HK-2 (cell line): ENCODE measurements at regions not wholly inside any gene's neighbourhood (a gene's known extent, or its start where the extent isn't known, plus 50 kb on each side); places are given as distances from the start of the nearest gene placed in this dataset.
"Not testable (repeated sequence)": the region's sequence is repeated elsewhere in the genome, so short reads cannot be mapped to it uniquely, and the experiment has no call there.

Experiments
- DNase-seq: peaks from one replicate; pipeline ENCODE4 v3.0.0-alpha.2; 2018; ENCODE audit not compliant: unreplicated experiment

DNA sequence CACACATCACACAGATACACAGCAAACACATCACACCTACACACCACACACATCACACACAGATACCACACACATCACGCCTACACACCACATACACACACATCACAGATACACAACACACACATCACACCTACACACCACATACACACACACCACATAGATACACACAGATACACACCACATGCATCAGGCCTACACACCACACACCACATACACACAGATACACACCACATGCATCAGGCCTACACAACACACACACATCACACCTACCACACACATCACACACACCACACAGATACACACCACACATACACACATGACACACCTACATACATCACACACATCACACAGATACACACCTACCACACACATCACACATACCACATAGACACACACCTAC, 158.8 kb downstream of the NDUFA10 start:
- no peak for DNase-seq

DNA sequence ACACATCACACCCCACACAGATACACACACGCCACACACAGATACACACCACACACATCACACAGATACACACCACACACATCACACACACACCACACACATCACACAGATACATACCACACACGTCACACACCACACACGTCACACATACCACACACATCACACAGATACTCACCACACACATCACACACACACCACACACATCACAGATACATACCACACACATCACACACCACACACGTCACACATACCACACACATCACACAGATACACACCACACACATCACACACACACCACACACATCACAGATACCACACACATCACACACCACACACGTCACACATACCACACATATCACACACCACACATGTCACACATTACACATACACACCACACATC, 159.3 kb downstream of the NDUFA10 start:
- not testable (repeated sequence) for DNase-seq

DNA sequence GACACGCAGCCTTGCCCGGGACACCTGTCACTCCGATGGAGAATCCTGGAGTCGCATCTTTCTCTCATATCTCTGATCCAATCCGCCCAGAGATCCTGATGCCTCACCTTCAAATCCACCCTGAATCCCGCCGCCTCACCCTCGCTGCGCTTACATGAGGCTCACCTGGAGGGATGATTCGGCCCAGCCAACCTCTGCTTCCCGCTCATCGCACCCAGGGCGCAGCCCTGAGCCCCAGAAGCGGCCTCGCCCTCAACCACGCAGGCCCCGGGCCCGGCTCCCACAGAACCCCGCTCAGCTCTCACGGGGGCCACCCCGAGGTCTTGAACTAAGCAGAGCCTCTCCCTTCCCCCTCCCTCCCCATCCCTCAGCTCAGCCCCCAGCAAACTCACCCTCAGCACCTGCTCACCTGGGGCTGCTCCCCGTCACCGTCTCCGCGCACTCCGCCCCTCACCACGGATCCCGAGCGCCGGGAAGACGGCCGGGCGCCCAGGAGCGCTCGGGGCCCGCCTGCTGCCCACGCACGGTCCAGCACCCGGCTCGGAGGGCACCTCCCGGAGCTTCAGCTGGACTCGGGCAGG, 160.0 kb downstream of the NDUFA10 start:
- DNase-seq, result no peak

DNA sequence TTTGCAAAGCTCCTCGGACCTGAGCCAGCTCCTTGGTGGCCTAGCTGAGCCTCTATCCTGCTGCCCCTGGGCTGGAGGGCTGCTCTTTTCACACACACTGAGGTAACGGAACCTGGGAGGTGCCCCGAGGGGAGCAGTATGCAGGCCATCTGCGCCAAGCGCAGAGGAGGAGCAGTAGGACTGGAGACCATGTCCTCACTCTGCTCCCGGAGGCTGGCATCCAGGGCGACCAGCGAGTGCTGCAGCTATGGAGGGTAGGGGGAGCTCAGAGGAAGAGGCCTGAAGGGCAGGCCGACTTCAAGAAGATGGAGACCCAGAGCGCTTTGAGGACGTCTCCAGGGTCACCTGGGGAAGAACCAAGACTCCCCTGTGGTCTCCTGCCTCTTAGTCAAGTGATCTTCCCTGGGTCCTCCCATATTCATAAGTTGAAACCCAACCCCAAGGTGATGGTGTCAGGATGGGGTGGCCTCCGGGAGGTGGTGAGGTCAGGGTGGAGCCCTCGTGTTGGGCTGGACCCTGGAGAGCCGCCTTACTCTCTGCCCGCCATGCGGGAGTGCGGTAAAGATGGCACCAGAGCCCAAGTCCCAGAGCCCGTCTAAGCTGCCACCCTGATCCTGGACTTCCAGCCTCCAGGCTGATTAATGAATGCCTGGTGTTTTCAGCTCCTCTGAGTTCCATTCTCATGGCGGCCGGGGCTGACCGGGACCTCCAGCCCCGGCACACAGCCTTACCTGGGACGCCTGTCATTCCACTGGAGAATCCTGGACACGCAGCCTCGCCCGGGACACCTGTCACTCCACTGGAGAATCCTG, 160.7 kb downstream of the NDUFA10 start:
- no peak for DNase-seq

DNA sequence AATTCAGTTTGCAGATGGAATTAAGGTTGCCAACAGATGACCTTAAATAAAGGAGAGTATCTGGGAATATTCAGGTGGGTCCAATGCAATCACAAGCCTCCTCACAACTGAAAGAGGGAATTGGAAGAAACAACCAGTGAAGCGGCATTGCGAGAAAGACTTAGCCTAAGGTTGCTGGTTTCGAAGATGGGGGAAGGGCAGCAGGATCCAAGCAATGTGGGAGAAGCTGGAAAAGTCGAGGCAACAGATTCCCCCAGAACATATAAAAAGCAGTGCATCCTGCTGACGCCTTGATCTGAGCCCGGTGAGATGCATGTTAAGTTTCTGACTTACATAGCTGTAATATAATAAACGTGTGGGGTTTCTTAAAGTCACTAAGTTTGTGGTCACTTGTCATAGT, 162.5 kb downstream of the NDUFA10 start:
- DNase-seq, result no peak

DNA sequence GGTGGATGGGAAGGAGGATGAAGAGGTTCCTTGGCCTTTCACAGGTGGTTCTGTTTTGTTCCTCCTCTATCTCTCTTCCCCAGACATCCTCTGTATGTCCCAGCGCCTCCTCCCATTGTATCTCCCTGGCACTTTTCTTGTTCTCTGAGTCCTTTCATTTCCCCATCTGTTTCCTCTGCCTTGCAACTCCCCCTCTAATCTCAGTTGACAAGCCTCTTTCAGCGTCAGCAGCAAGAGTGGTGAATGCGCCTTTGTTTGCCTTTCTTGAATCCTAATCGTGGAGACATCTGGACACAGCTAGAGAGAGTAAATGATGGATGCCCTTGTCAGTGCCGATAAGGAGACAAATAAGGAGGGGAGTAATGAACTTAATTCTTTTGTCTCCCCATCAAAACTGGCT, 167.0 kb downstream of the NDUFA10 start:
- no peak for DNase-seq

DNA sequence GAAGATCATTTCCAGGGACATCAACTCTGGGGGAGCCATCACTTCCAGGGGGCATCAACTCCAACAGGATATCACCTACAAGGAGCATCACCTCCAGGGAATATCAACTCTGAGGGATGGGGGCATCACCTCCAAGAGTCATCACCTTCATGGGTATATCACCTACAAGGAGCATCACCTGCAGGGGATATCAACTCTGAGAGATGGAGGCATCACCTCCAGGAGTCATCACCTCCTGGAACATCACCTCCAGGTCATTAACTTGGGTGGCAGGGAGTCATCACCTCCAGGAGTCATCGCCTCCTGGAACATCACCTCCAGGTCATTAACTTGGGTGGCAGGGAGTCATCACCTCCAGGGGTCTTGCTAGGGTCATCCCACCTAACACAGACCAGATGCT, 167.6 kb downstream of the NDUFA10 start:
- no peak for DNase-seq

DNA sequence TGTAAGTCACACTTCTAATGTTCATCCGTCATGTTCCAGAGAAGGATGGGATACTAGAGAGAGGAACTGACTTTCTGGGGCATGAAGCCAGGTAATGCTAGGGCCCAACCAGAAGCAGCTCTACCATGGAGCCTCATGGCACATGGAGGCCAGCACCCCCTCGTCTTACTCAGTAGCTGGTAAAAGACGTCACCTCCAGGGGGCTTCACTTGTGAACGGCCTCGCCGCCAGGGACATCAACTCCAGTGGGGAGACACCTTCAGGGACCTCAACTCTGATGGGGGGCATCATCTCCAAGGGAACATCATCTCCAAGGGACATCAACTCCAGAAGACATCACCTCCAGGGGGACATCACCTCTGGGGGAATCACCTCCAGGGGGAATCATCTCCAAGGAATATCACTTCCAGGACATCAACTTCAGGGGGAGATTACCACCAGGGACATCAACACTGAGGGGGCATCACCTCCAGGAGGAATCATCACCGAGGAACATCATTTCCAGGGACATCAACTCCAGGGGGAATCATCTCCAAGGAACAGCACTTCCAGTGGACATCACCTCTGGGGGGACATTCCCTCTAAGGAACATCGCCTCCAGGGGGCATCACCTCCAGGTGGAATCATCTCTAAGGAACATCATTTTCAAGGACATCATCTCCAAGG, 168.4 kb downstream of the NDUFA10 start:
- DNase-seq, result no peak

DNA sequence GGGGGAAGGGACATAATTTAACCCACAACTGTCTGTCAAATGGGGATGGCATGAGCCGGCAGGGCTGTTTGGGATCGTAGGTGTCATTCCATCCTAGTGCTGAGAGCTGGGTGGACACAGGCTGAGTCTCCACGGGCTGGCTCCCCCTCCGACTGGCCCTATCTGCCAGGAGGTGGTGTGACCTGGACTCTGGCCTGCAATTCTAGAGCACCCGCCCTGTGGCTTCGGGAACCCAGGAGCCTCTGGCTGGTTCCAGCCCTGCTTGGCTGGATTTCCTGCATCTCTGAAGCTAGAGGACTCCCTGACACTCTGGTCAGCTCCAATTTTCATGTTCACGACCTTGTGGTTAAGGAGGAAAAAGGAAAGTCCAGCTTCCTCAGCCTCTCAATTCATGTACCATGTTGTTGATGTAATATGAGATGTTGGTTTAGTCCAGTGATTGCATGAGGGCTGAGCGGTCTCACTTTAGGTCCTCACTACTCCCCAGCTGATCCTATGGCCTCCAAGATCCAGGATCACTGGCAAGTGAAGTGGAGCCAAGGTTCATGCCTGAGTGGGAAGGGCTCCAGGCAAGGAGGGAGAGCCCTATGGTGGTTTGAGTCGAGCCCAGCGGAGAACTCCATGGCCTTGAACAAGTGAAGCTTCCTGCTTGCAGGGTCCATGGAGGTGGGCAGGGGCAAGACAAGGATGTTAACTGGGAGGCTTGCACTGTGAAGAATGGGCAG, 169.1 kb downstream of the NDUFA10 start:
- no peak for DNase-seq

DNA sequence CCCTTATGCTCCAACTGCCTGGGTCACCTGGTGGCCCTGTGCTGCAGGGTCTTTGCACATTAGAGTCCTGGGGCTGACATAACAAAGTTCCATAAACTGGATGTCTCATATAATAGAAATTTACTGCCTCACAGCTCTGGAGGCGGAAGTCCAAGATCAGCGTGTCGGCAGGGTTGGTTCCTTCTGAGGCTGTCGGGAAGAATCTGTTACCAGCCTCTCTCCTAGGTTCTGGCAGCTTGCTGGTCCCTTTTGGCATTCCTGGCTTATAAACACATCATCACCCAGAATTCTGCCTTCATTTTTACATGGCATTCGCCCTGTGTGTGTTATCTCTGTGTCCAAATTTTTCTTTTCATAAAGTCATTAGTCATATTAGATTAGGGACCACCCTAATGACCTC, 170.5 kb downstream of the NDUFA10 start:
- no peak for DNase-seq

DNA sequence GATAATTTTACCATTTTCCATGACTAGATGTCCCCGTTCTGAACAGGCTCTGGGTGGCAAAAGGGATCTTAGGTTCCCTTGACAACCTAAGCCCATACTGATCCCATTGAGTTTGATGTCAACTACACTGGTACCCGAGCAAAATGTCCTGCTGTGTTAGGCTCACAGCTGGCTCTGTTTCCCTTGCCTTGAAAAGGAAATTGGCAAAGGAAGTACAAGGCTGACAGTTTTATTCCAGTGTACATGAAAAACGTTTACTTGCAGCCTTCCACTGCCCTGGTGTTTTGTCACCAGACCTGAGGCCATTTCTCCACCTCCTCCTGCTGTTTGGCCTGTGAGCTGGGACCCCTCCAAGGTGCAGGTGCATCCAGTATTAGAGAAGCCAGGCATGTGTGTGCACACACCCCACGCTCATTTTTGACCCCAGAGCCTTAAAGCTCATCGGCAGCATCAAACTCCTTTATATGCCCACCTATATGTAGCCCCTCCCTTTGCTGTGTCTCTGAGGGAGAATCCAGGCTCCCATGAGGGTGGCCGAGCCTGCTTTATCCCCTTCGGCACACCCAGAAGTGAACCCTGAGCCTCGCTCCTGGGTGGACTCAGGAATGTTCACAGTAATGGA, 171.3 kb downstream of the NDUFA10 start:
- no peak for DNase-seq

DNA sequence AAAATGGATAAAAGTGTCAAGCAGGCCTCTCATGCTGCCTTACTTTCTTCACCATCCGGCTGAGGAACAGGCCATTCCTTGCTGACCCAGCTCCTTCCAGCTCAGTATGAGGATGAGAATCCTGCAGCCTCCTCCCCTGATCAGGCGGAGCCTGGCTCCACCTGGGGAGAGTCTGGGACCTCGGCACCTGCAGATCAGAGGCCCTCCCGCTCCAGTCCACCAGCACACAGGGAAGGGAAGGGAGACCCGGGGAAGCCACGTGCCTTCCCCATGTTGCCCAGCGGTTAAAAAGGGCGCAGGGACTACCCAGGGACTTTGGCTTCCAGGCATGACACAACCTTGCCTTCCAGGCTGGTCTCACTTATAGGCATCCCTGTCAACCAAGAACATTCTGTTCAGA, 172.0 kb downstream of the NDUFA10 start:
- DNase-seq, result no peak

DNA sequence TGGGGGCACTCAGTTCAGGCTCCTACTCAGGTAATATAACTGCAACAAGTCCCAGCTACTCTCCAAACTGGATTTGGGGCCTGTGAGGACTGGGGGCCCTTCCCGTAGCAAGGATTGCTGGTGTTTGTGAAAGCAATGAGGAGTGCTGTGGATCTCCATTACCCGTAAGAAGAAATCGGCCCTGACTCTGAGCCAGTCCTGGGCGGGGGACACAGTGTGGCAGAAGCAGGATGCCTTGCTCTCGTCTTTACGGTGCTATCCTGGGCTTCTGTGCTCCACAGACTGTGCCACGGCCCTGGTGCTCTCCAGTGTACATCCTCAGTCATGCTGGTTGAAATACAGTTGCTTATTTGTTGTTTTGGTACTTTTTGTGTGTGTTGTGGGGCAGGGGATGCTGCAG, 172.9 kb downstream of the NDUFA10 start:
- no peak for DNase-seq

DNA sequence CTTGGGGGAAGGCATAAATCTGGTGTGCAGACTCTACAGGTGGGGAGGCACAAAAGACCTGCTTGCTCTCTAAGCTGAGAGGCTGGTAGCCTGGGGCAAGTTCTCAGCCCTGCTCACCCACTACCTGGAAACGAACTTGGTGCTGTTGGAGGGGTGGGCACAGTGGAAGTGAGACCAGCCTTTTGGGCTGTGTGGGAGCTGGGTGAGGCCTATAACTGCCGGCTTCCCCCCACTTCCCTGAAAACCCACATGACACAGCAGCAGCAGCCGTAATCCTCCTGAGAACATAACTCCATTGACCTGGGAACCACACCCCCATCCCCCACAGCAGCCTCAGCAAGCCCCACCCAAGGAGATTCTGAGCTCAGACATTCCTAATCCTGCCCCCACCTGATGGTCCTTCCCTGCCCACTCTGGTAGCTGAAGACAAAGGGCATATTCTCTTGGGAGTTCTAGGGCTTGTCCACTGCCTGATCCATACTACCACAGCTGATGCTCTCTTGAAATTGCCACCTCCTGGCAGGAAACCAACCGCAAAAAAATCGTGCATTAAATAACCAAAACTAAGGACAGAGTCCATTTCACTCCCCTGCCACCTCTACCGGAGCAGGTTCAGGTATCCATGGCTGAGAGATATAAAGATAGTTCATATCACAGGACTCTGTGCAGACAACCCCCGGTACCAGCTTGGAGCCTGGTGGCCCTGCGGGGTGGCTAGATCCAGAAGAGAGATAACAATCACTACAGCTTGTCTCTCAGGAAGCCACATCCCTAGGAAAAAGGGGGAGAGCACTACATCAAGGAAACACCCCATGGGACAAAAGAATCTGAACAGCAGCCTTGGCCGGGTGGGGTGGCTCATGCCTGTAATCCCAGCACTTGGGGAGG, 178.1 kb downstream of the NDUFA10 start:
- DNase-seq, result no peak

DNA sequence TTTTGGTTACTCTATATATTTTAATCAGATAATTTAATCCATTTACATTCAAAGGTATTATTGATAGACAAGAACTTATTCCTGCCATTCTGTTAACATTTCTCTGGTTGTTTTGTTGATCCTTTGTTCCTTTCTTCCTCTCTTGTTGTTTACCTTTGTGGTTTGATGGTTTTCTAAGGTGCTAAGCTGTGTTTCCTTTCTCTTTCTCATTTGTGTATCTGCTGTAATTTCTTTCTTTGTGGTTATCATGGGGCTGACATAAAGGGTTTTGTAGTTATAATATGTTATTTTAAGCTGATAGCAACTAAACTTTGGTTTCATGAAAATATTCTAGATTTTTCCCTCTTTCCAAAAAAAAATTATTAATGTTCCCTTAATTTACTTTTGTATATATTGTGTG, 179.2 kb downstream of the NDUFA10 start:
- no peak for DNase-seq

DNA sequence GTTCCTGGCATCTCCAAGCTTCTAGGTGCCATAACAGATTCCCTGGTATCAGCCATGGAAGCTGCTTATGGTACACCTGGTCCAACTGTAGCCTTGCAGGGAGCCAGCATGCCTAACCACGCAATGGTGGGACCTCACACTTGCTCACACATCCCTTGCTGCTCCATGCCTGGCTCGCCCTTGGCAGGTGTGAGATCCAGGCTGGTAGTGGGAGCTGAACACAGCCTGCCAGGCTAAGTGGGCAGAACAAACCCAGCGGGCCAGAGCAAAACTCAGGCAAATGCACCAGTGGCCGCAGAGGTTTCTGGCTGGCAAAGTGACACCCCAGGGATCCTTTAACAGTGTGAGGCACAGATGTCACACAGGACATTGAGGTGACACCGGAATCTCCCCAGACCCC, 185.8 kb downstream of the NDUFA10 start:
- DNase-seq, result no peak

DNA sequence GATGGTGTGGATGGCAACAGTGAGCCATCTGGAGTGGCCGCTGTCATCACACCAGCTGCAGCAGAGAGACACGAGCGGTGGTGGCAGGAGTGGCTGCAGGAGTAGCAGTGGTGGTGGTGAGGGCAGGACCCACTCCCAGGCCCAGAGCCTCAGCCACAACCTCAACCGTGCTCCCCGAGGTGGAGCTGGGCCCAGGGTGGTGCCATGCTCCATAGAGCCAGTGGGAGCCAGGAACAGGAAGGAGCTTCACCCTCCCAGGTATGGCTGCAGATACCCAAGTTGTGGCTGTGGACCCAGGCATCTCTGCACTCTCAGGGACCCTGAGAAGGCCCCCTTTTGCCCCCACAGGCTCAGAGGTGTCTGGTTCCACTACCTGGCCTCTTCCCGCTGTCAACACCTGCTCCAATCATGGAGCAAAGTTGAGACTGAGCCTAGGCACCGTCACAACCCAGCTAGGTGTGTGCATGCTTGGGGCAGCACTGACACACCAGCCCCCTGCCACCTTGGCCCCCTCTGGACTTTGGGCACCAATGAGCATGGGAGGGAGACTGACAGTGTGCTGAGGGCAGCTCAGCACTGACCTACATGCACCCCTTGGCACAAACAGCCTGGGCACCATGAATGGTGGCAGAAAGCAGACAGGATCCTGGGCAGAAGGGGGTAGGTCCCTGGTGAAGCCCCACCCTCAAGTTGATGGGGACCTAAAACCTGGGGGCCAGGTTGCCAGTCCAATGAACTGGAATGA, 188.9 kb downstream of the NDUFA10 start:
- DNase-seq, result no peak

DNA sequence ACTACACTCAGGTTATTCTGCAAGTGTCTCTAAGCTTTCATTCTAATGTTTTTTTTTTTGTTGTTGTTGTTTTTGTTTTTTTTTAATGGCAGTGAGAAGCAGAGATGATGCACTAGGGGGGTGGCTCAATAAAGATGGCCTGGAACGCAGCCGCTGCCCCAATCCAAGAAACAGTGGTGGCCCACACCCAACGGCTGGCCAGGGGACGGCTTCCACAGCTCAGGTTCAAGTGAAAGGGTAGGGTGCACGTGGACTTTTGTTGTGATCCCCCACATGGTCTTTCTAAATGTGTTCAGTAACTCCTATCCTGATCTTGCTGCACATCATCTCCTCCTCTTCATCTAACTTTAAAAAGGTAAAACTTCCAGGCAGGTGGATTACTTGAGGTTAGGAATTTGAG, 190.1 kb downstream of the NDUFA10 start:
- no peak for DNase-seq

DNA sequence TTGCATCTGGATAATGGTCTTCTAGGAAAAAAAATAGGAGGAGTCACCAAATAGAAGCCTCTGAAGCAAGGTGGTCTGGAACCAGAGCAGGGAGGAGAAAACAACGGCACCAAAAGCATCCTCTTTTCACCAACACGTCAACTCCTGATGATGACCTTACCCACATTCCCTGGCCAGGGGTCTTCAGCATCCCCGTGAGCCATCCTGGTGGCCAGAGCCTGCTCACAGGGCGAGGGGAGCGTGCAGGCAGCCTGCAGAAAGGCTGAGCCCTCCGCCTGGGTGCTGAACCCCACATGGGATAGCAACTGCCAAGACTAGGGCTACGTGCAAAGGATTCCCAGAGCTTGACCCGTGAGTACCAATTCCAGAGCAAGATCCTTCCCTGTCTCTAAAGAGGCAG, 191.0 kb downstream of the NDUFA10 start:
- no peak for DNase-seq
